Parathyroid adenoma (tissue), 2 donors: ENCODE measurements at regions not wholly inside any gene's neighbourhood (a gene's known extent, or its start where the extent isn't known, plus 50 kb on each side); places are given as distances from the start of the nearest gene placed in this dataset.

Source experiments
- H2AFZ ChIP-seq: fragments of 300-600 bp; sonication (generic); one replicate; pipeline ENCODE4 v1.7.0; 2017; ENCODE audit warnings: antibody characterized with exemption, mild to moderate bottlenecking
- H3K27ac ChIP-seq: fragments of 300-600 bp; sonication (generic); one replicate; pipeline ENCODE4 v1.7.0; 2017
- H3K27me3 ChIP-seq: fragments of 300-600 bp; sonication (generic); one replicate; pipeline ENCODE4 v1.7.0; 2017; ENCODE audit warnings: low read length; ENCODE audit not compliant: control insufficient read depth, insufficient read depth
- H3K36me3 ChIP-seq: fragments of 300-600 bp; sonication (generic); one replicate; pipeline ENCODE4 v1.7.0; 2017; ENCODE audit warnings: low read length; ENCODE audit not compliant: control insufficient read depth, insufficient read depth
- H3K4me1 ChIP-seq: fragments of 300-600 bp; sonication (generic); one replicate; pipeline ENCODE4 v1.7.0; 2017; ENCODE audit warnings: control low read depth
- H3K4me2 ChIP-seq: fragments of 300-600 bp; sonication (generic); one replicate; pipeline ENCODE4 v1.7.0; 2017; ENCODE audit warnings: low read length
- H3K4me3 ChIP-seq: fragments of 300-600 bp; sonication (generic); one replicate; pipeline ENCODE4 v1.7.0; 2017; ENCODE audit warnings: low read depth, low read length
- H3K79me2 ChIP-seq: fragments of 300-600 bp; sonication (generic); one replicate; pipeline ENCODE4 v1.7.0; 2017; ENCODE audit warnings: control low read depth
- H3K9ac ChIP-seq: fragments of 300-600 bp; sonication (generic); one replicate; pipeline ENCODE4 v1.7.0; 2017; ENCODE audit warnings: mild to moderate bottlenecking
- H3K9me3 ChIP-seq: fragments of 300-600 bp; sonication (generic); one replicate; pipeline ENCODE4 v1.7.0; 2017; ENCODE audit warnings: low read length; ENCODE audit not compliant: control insufficient read depth
- CTCF ChIP-seq: fragments of 300-600 bp; sonication (generic); IDR thresholded peaks from one replicate; pipeline ENCODE4 v1.7.0; 2017; ENCODE audit warnings: antibody characterized with exemption, mild to moderate bottlenecking
- donor health status: primary hyperparathyroidism.

GRCh38 chr21:16330082-16330907, 600.5 kb downstream of the USP25 start:
- Histone ChIP-seq H3K36me3 (no peaks in the 10 kb centered on the region), H3K27me3 (no peaks in the 10 kb centered on the region), H3K79me2 (no peaks in the 10 kb centered on the region), H2AFZ (peak overlapping the region; percentile 7), H3K4me1 (no peaks in the 10 kb centered on the region), H3K9ac (no peak overlapping the region), H3K4me2 (no peak overlapping the region), H3K4me3 (no peak overlapping the region), H3K9me3 (no peaks in the 10 kb centered on the region), H3K27ac (no peak overlapping the region)
- TF ChIP-seq CTCF: no peak

GRCh38 chr21:16330908-16331268, 601.1 kb downstream of the USP25 start:
- Histone ChIP-seq H3K27me3 (no peaks in the 10 kb centered on the region), H2AFZ (no peak overlapping the region), H3K4me1 (no peaks in the 10 kb centered on the region), H3K79me2 (no peaks in the 10 kb centered on the region), H3K4me3 (no peak overlapping the region), H3K9ac (no peak overlapping the region), H3K27ac (no peak overlapping the region), H3K36me3 (no peaks in the 10 kb centered on the region), H3K4me2 (no peak overlapping the region), H3K9me3 (no peaks in the 10 kb centered on the region)
- TF ChIP-seq CTCF: no peak

- Histone ChIP-seq H3K79me2 (no peaks in the 10 kb centered on the region), H3K9me3 (no peaks in the 10 kb centered on the region), H3K4me1 (no peaks in the 10 kb centered on the region), H3K36me3 (no peaks in the 10 kb centered on the region), H3K9ac (no peak overlapping the region), H3K4me3 (no peak overlapping the region), H2AFZ (no peak overlapping the region), H3K27me3 (no peaks in the 10 kb centered on the region), H3K4me2 (no peak overlapping the region), H3K27ac (no peak overlapping the region)
- no peak for TF ChIP-seq CTCF
These were observed 607.5 kb downstream of the USP25 start for GRCh38 chr21:16337266-16337665.

GRCh38 chr21:16342932-16343331, 613.1 kb downstream of the USP25 start:
- no peak overlapping the region for H2AFZ ChIP-seq
- no peak overlapping the region for H3K9ac ChIP-seq

More at GRCh38 chr21:16342932-16343331, 613.1 kb downstream of the USP25 start:
- Histone ChIP-seq H3K27me3 (no peaks in the 10 kb centered on the region), H3K4me1 (no peaks in the 10 kb centered on the region), H3K27ac (no peak overlapping the region), H3K79me2 (no peaks in the 10 kb centered on the region), H3K4me2 (no peak overlapping the region), H3K9me3 (no peaks in the 10 kb centered on the region), H3K36me3 (no peaks in the 10 kb centered on the region), H3K4me3 (no peak overlapping the region)
- TF ChIP-seq CTCF: no peak
